CD14-positive monocyte (primary cell): ENCODE measurements at regions not wholly inside any gene's neighbourhood (a gene's known extent, or its start where the extent isn't known, plus 50 kb on each side); places are given as distances from the start of the nearest gene placed in this dataset.

ENCODE experiments used
- DNase-seq, 3 donors: peaks; one replicate each; pipeline ENCODE4 v3.0.0-alpha.2; 2011 to 2022
- H2AFZ ChIP-seq: 2 replicates; pipeline ENCODE4 v1.6.0; 2012; ENCODE audit warnings: mild to moderate bottlenecking, low read depth, low read length, inconsistent platforms; ENCODE audit not compliant: insufficient read depth, poor library complexity, severe bottlenecking
- H3K27ac ChIP-seq, 2 donors: 1 replicate in 1 of 2; 2 replicates in 1 of 2; pipeline ENCODE4 v1.5.1; 2012 to 2013; ENCODE audit warnings: low read length in 2 of 2, control low read depth in 1 of 2, inconsistent platforms in 1 of 2, low read depth in 1 of 2, mild to moderate bottlenecking in 1 of 2
- H3K27me3 ChIP-seq, 2 donors: one replicate each; pipeline versions ENCODE4 v1.6.0 to v1.6.1; 2011 to 2013; ENCODE audit warnings: low read length in 2 of 2; ENCODE audit not compliant: control insufficient read depth in 2 of 2, insufficient read depth in 2 of 2
- H3K36me3 ChIP-seq, 2 donors: replicated peaks in 1 of 2; 1 replicate in 1 of 2; 2 replicates in 1 of 2; pipeline versions ENCODE4 v1.5.1 to v1.6.1; 2012 to 2013; ENCODE audit warnings: low read length in 2 of 2, control low read depth in 1 of 2, inconsistent platforms in 1 of 2, mild to moderate bottlenecking in 1 of 2; ENCODE audit not compliant: insufficient read depth in 2 of 2, control insufficient read depth in 1 of 2
- H3K4me1 ChIP-seq, 2 donors: 1 replicate in 1 of 2; 2 replicates in 1 of 2; pipeline versions ENCODE4 v1.5.1 to v1.6.1; 2012 to 2013; ENCODE audit warnings: low read length in 2 of 2, control low read depth in 1 of 2, inconsistent platforms in 1 of 2, mild to moderate bottlenecking in 1 of 2, moderate library complexity in 1 of 2; ENCODE audit not compliant: insufficient read depth in 2 of 2, control insufficient read depth in 1 of 2
- H3K4me2 ChIP-seq: replicated peaks from 2 replicates; pipeline ENCODE3; 2012; ENCODE audit warnings: low read length, moderate library complexity, mild to moderate bottlenecking; ENCODE audit not compliant: poor library complexity, severe bottlenecking; ENCODE audit errors: extremely low read depth
- H3K4me3 ChIP-seq, 3 experiments: fragments of 200-600 bp in 1 of 3; sonication (generic) in 1 of 3; replicated peaks in 1 of 3; 1 replicate in 2 of 3; 2 replicates in 1 of 3; pipeline ENCODE4 v1.5.1; 2011 to 2013; ENCODE audit warnings: low read length in 3 of 3, mild to moderate bottlenecking in 3 of 3, control low read depth in 2 of 3, low read depth in 2 of 3, inconsistent platforms in 1 of 3, moderate library complexity in 1 of 3
- H3K79me2 ChIP-seq: 2 replicates; pipeline ENCODE4 v1.6.0; 2012; ENCODE audit warnings: mild to moderate bottlenecking, control low read depth, inconsistent platforms, low read length, moderate library complexity; ENCODE audit not compliant: insufficient read depth
- H3K9ac ChIP-seq: 2 replicates; pipeline ENCODE4 v1.6.0; 2017; ENCODE audit warnings: low read length, mild to moderate bottlenecking; ENCODE audit not compliant: insufficient read depth, poor library complexity, severe bottlenecking
- H3K9me3 ChIP-seq, 2 donors: replicated peaks in 1 of 2; 1 replicate in 1 of 2; 2 replicates in 1 of 2; pipeline versions ENCODE4 v1.5.1 to v1.6.1; 2012 to 2013; ENCODE audit warnings: low read length in 2 of 2, control low read depth in 1 of 2; ENCODE audit not compliant: control insufficient read depth in 1 of 2, insufficient read depth in 1 of 2
- H4K20me1 ChIP-seq: 2 replicates; pipeline ENCODE4 v1.6.0; 2012; ENCODE audit warnings: mild to moderate bottlenecking, low read length, control low read depth, moderate library complexity; ENCODE audit not compliant: insufficient read depth
- H3K27ac Mint-ChIP-seq, 7 donors: one replicate each; pipeline ENCODE4 v1.8.0; 2020; ENCODE audit warnings: mild to moderate bottlenecking in 7 of 7, mixed read lengths in 7 of 7, moderate library complexity in 6 of 7, inconsistent platforms in 2 of 7
- H3K27me3 Mint-ChIP-seq, 3 donors: one replicate each; pipeline ENCODE4 v1.8.0; 2021 to 2022; ENCODE audit warnings: low read depth in 3 of 3, mild to moderate bottlenecking in 3 of 3, mixed read lengths in 3 of 3, moderate library complexity in 3 of 3, inconsistent platforms in 1 of 3
- H3K36me3 Mint-ChIP-seq, 2 donors: one replicate each; pipeline ENCODE4 v1.8.0; 2020; ENCODE audit warnings: mixed read lengths in 2 of 2, inconsistent platforms in 1 of 2, mild to moderate bottlenecking in 1 of 2
- H3K4me1 Mint-ChIP-seq: one replicate; pipeline ENCODE4 v1.8.0; 2020; ENCODE audit warnings: mild to moderate bottlenecking, mixed read lengths
- H3K4me3 Mint-ChIP-seq, 2 donors: one replicate each; pipeline ENCODE4 v1.8.0; 2020; ENCODE audit warnings: mild to moderate bottlenecking in 2 of 2, mixed read lengths in 2 of 2, moderate library complexity in 1 of 2
- H3K9me3 Mint-ChIP-seq, 7 donors: one replicate each; pipeline ENCODE4 v1.8.0; 2020 to 2022; ENCODE audit warnings: mixed read lengths in 7 of 7, mild to moderate bottlenecking in 6 of 7, moderate library complexity in 6 of 7, inconsistent platforms in 2 of 7
- CTCF ChIP-seq: fragments of 200-600 bp; IDR thresholded peaks from one replicate; pipeline ENCODE4 v1.8.0; 2022; ENCODE audit warnings: antibody characterized with exemption, mild to moderate bottlenecking
- WGBS: methylation state at CpG from one replicate; pipeline ENCODE4 v1.1.5; 2013; ENCODE audit warnings: missing lambda C conversion rate; ENCODE audit not compliant: insufficient coverage; 5-methylcytosine and 5-hydroxymethylcytosine counted together
- intact Hi-C, 2 donors: fragments of 100-400 bp; cut with micrococcal nuclease; formaldehyde crosslinking; loops; one replicate each; pipeline versions ENCODE4 v1.15.0 to v1.15.1; 2023

- intact Hi-C loops = loop anchor here (5.0 kb wide), 1 partner anchor 33 kb away; a partner anchor contains a TSS
- H3K36me3 Mint-ChIP-seq = peaks cover 5 to 10% of the 10 kb centered on the region in 2 donors
- Histone ChIP-seq H2AFZ (no peak overlapping the region), H3K36me3 (no peaks in the 10 kb centered on the region), H3K4me1 (peaks cover 37 to 48% of the 10 kb centered on the region in 2 donors), H3K9ac (no peak overlapping the region), H3K4me3 (no peak overlapping the region), H3K4me2 (no peak overlapping the region), H3K79me2 (no peaks in the 10 kb centered on the region), H4K20me1 (no peaks in the 10 kb centered on the region), H3K27ac (no peak overlapping the region), H3K9me3 (no peaks in the 10 kb centered on the region), H3K27me3 (peaks cover 10 to 36% of the 10 kb centered on the region in 2 donors)
- H3K27me3 Mint-ChIP-seq = peaks cover 28 to 45% (median 33%) of the 10 kb centered on the region in 3 donors
- WGBS = 89% methylated on average over 11 of the region's 14 CpGs
- peaks cover 44% of the 10 kb centered on the region for H3K4me1 Mint-ChIP-seq
- H3K27ac Mint-ChIP-seq = peak overlapping the region in 2 of 7 donors; percentile 8 to 73
- no peak for DNase-seq
- TF ChIP-seq CTCF = no peak
- peaks cover 0 to 12% (median 2%) of the 10 kb centered on the region in 7 donors for H3K9me3 Mint-ChIP-seq
- peak overlapping the region in 1 of 2 donors; percentile 39 for H3K4me3 Mint-ChIP-seq
These were observed 143.4 kb downstream of the SEC14L1 start for GRCh38 chr17:77284023-77284617.

- peaks cover 4 to 5% of the 10 kb centered on the region in 2 donors for H3K36me3 Mint-ChIP-seq
- peaks cover 31% of the 10 kb centered on the region for H3K4me1 Mint-ChIP-seq
- Histone ChIP-seq H2AFZ (peak overlapping the region; percentile 72), H3K27ac (peak overlapping the region; percentile 9 to 78), H3K79me2 (no peaks in the 10 kb centered on the region), H3K9me3 (no peaks in the 10 kb centered on the region), H3K9ac (peak overlapping the region; percentile 51), H3K27me3 (peaks cover 6 to 21% of the 10 kb centered on the region in 2 donors), H4K20me1 (no peaks in the 10 kb centered on the region), H3K4me3 (peak overlapping the region in 1 of 3 experiments; percentile 55), H3K4me1 (peaks cover 26 to 36% of the 10 kb centered on the region in 2 donors), H3K4me2 (peak overlapping the region; percentile 66), H3K36me3 (no peaks in the 10 kb centered on the region)
- peak overlapping the region; percentile 56 to 81 for H3K4me3 Mint-ChIP-seq
- intact Hi-C loops = no loop called here
- peak; percentile 93 to 97 (median 93) for DNase-seq
- 33% methylated on average over 34 of the region's 34 CpGs for WGBS
- H3K27me3 Mint-ChIP-seq = peaks cover 20 to 30% (median 23%) of the 10 kb centered on the region in 3 donors
- H3K27ac Mint-ChIP-seq = peak overlapping the region; percentile 46 to 85 (median 56)
- H3K9me3 Mint-ChIP-seq = peaks cover 0 to 8% (median 0%) of the 10 kb centered on the region in 7 donors
- no peak for TF ChIP-seq CTCF
These were observed 145.0 kb downstream of the SEC14L1 start for GRCh38 chr17:77285594-77286390.
